GM12875 (cell line): ENCODE measurements at regions not wholly inside any gene's neighbourhood (a gene's known extent, or its start where the extent isn't known, plus 50 kb on each side); places are given as distances from the start of the nearest gene placed in this dataset.

Experiments used
- H3K4me3 ChIP-seq: one replicate; pipeline ENCODE4 v1.5.1; 2011; ENCODE audit warnings: low read depth, low read length, control low read depth
- TF ChIP-seq, protein P1 (sequence below): IDR thresholded peaks from 2 replicates; pipeline ENCODE4 v1.5.1; 2011; ENCODE audit warnings: low read depth, mild to moderate bottlenecking, control low read depth, inconsistent platforms, low read length, moderate library complexity, borderline replicate concordance; ENCODE audit not compliant: insufficient read depth

DNA sequence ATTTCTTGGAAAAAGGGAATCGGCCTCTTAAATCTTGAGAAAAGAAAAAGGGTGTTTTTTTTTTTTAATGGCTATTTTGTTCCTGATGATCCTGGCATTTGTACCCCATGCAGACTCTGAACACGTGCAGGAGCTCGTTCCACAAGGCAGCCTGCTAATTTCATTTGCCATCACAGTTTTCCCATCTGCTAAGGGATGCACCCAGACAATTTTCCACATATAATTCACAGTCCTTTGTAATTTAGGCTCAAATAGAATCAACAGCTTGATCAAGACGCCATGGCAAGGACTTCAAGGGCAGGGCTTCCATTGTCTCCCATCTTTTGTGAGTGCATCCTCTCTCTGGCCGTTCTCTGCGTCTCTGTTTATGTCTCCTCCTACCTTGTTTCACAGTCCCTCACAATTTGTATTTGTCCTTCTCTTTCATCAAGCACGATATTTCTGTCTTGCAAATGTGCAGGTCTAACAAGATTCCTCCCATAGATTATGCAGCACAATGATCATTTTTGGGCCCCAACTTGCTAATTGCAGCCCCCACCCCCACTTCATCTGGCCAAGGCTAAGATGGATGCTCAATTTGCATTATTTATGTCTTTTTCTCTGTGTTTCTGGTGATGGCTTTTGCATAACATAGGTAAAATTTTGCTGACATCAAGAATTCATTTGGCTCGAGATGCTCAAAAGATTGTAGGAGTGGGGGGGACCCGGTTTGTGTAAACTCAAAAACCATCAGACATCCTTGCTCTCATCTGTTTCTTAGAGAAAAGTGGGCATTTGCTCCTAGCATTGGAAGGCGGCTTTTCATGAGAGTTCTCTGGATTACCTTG lies 356.0 kb upstream of the NPVF start:
- TF ChIP-seq, protein P1, sequence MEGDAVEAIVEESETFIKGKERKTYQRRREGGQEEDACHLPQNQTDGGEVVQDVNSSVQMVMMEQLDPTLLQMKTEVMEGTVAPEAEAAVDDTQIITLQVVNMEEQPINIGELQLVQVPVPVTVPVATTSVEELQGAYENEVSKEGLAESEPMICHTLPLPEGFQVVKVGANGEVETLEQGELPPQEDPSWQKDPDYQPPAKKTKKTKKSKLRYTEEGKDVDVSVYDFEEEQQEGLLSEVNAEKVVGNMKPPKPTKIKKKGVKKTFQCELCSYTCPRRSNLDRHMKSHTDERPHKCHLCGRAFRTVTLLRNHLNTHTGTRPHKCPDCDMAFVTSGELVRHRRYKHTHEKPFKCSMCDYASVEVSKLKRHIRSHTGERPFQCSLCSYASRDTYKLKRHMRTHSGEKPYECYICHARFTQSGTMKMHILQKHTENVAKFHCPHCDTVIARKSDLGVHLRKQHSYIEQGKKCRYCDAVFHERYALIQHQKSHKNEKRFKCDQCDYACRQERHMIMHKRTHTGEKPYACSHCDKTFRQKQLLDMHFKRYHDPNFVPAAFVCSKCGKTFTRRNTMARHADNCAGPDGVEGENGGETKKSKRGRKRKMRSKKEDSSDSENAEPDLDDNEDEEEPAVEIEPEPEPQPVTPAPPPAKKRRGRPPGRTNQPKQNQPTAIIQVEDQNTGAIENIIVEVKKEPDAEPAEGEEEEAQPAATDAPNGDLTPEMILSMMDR = no peak
- no peak overlapping the region for H3K4me3 ChIP-seq

DNA sequence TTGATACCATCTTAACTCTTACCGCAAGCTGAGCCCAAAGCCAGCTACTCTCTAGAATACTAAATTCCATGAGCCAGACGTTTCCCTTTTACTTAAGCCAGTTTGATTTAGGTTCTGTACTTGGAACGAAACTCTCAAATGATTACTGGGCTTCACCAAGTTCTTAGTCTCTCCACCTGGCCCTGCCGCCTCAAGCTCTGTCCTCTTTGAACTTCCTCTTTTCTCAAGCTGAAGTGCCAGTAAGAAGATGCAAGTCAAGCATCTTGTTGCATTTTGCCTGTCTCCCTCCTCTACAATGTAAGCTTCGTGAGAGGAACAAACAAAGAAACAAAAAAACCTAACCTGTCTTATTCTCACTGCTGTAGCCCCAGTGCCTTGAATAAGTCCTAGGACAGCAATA lies 358.2 kb upstream of the NPVF start:
- TF ChIP-seq, protein P1 = no peak
- no peak overlapping the region for H3K4me3 ChIP-seq

DNA sequence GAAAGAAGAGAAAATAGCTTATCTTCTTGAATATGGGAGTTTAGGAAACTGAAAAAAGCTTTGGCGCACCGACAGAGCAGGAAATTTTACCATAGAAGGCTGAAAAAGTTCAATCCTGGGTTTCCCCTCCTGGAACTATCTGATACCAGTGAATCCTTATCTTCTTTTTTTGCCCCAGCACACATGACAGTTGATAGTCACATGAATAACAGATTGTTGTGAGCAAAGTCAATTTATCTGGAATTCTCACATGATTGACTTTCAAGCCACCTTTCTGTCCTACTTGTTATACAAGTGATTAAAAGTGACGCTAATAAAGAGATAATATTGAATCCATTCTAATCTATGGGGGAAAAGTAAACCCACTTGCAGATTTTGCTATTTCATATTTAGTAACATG lies 365.8 kb upstream of the NPVF start:
- TF ChIP-seq, protein P1 = no peak
- no peak overlapping the region for H3K4me3 ChIP-seq

DNA sequence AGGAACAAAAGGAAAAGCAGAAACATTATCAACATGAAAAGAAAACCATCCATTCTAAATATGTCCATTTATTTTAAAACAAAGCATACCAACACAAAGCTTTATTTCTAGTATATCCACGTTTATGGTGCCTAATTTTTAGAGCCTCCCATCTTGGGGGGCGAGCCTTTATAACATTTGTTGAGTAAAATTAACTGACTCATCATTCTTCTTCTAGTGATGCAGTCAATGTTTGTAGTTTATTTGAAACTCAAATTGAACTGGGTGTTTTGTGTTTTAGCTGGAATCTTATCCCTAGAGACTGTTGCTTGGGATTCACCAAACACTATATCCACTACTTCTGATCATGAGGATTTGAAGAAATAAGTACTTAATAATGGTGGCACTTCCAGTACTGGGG lies 366.4 kb upstream of the NPVF start:
- TF ChIP-seq, protein P1 = no peak
- H3K4me3 ChIP-seq = no peak overlapping the region

DNA sequence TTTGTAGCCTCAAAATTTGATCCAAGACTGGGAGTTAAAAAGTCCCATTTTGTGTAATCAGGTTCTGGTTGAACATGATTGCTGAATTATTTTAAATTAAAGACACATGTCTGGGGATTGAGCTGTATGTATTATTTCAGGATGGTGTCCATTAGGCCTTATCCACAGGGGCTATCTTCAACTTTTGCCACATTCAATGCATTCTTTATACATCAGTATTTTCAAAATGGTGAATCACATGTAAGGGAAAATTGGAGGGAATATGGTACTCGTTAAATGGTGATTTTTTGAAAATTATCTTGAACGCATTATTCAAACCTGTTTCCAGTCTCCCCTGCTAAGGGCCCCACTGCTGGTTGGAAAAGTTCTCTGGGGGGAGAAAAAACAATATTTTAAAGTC lies 367.7 kb upstream of the NPVF start:
- TF ChIP-seq, protein P1 = no peak

DNA sequence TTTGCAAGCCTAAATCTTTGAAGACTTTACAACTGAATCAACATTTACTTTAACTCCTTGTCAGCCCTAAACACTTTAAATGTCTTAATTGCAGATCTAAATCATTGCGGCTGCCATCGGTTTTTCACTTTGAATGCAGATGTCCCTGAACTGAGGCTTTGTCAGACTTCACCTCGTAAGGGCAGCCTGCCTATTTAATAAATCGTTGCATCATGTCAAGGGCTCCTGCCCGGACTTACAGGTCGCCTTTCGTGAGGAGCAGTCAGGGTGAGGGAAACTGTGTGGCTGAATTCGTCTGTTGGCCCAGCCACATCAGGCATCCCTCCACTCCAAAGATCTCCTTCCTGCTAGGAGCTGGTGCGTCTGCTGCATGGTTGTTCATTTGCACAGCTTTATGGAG lies 368.2 kb upstream of the NPVF start:
- TF ChIP-seq, protein P1 = no peak
- H3K4me3 ChIP-seq = no peak overlapping the region

More for the DNA sequence above, 367.7 kb upstream of the NPVF start:
- H3K4me3 ChIP-seq = no peak overlapping the region

DNA sequence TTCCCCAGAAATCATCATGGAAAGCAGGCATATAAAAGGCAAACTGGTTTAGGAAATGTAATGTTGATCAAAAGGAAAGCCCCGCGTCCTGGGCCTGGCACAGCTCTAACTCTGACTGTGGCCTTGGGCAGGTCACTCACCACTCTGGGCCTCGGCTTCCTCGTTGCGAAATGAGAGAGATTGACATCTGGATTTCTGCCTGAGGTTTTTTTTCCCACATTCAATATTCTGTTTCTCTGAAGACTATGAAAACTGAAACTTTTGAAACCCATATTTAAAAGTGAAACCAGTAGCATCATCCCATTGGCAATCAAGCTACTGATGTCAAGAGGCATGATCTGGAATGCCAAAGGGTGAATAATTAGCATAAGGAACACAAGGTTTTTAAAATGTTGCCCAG lies 369.7 kb upstream of the NPVF start:
- H3K4me3 ChIP-seq = no peak overlapping the region
- TF ChIP-seq, protein P1 = no peak
